ENCODE measurements at regions not wholly inside any gene's neighbourhood (a gene's known extent, or its start where the extent isn't known, plus 50 kb on each side); places are given as distances from the start of the nearest gene placed in this dataset.

- TF ChIP-seq TAF1 (IDR thresholded peaks at IDR 0.05; ENCODE audit: borderline replicate concordance, low read depth, low read length): no peak
- no peak for TF ChIP-seq POLR2A (IDR thresholded peaks at IDR 0.05; ENCODE audit: low read depth, low read length)
Observed at GRCh38 chr3:127484601-127485388, 105.7 kb downstream of the TPRA1 start.
